COLO668 (cell line): ENCODE measurements at regions not wholly inside any gene's neighbourhood (a gene's known extent, or its start where the extent isn't known, plus 50 kb on each side); places are given as distances from the start of the nearest gene placed in this dataset.

Experiments
- DNase-seq: peaks from one replicate; lab custom pipeline; 2025; ENCODE audit not compliant: unreplicated experiment; lab: John Stamatoyannopoulos, UW

- DNase-seq: no peak
Observed at GRCh38 chr9:20012232-20012631, 223.4 kb upstream of the SLC24A2 start.

GRCh38 chr9:20009606-20010005 is 220.8 kb upstream of the SLC24A2 start:
- no peak for DNase-seq

- no peak for DNase-seq
Observed at GRCh38 chr9:20002011-20002410, 213.2 kb upstream of the SLC24A2 start.

GRCh38 chr9:20001058-20001457 is 212.2 kb upstream of the SLC24A2 start:
- DNase-seq: no peak

GRCh38 chr9:19999491-20000057 is 210.7 kb upstream of the SLC24A2 start:
- DNase-seq: no peak

- DNase-seq: no peak
Observed at GRCh38 chr9:19998823-19999455, 210.1 kb upstream of the SLC24A2 start.

GRCh38 chr9:19998153-19998552 is 209.3 kb upstream of the SLC24A2 start:
- DNase-seq: no peak

- no peak for DNase-seq
Observed at GRCh38 chr9:19995619-19996018, 206.8 kb upstream of the SLC24A2 start.

- no peak for DNase-seq
Observed at GRCh38 chr9:19994296-19994695, 205.5 kb upstream of the SLC24A2 start.

GRCh38 chr9:19992556-19992955 is 203.7 kb upstream of the SLC24A2 start:
- no peak for DNase-seq

- no peak for DNase-seq
Observed at GRCh38 chr9:19989213-19989612, 200.4 kb upstream of the SLC24A2 start.

- DNase-seq: no peak
Observed at GRCh38 chr9:19988281-19988680, 199.4 kb upstream of the SLC24A2 start.

- DNase-seq: no peak
Observed at GRCh38 chr9:19985081-19985480, 196.2 kb upstream of the SLC24A2 start.

- no peak for DNase-seq
Observed at GRCh38 chr9:19976226-19976625, 187.4 kb upstream of the SLC24A2 start.

GRCh38 chr9:19975499-19975898 is 186.7 kb upstream of the SLC24A2 start:
- no peak for DNase-seq

GRCh38 chr9:19969721-19970120 is 180.9 kb upstream of the SLC24A2 start:
- DNase-seq: no peak

- DNase-seq: no peak
Observed at GRCh38 chr9:19967888-19968459, 179.1 kb upstream of the SLC24A2 start.

- no peak for DNase-seq
Observed at GRCh38 chr9:19967216-19967887, 178.5 kb upstream of the SLC24A2 start.

GRCh38 chr9:19965336-19965735 is 176.5 kb upstream of the SLC24A2 start:
- DNase-seq: no peak

GRCh38 chr9:19947996-19948395 is 159.2 kb upstream of the SLC24A2 start:
- no peak for DNase-seq

- peak; percentile 6 for DNase-seq
Observed at GRCh38 chr9:19946441-19947109, 157.7 kb upstream of the SLC24A2 start.

- no peak for DNase-seq
Observed at GRCh38 chr9:19941874-19942273, 153.0 kb upstream of the SLC24A2 start.
